NCI-H1092 (cell line): ENCODE measurements at regions not wholly inside any gene's neighbourhood (a gene's known extent, or its start where the extent isn't known, plus 50 kb on each side); places are given as distances from the start of the nearest gene placed in this dataset.
A peak's percentile ranks its signal among the peaks of the same experiment; 100 is the strongest.
"Not testable (repeated sequence)": the region's sequence is repeated elsewhere in the genome, so short reads cannot be mapped to it uniquely, and the experiment has no call there.

Experiments
- DNase-seq: peaks from one replicate; lab custom pipeline; 2025; lab: John Stamatoyannopoulos, UW

DNA sequence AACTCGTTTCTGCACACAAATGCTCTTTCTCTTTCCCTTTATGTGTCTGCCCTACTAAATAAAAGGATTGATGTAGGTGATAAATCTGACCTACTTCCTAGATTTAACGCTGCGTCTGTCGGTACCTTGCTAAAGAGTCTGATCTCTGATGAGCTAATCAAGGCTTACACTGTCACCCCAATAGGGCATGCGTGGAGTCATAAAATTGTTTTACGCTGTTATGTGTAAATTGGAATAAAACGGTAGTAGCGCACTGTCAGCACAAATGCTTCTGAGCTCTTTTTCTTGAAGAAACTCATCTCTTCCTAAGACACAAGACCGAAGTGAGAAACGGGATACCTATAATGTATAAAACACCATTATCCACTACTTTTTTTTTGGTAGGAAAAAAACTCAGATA lies 2106.3 kb upstream of the WWC1 start:
- DNase-seq = no peak

DNA sequence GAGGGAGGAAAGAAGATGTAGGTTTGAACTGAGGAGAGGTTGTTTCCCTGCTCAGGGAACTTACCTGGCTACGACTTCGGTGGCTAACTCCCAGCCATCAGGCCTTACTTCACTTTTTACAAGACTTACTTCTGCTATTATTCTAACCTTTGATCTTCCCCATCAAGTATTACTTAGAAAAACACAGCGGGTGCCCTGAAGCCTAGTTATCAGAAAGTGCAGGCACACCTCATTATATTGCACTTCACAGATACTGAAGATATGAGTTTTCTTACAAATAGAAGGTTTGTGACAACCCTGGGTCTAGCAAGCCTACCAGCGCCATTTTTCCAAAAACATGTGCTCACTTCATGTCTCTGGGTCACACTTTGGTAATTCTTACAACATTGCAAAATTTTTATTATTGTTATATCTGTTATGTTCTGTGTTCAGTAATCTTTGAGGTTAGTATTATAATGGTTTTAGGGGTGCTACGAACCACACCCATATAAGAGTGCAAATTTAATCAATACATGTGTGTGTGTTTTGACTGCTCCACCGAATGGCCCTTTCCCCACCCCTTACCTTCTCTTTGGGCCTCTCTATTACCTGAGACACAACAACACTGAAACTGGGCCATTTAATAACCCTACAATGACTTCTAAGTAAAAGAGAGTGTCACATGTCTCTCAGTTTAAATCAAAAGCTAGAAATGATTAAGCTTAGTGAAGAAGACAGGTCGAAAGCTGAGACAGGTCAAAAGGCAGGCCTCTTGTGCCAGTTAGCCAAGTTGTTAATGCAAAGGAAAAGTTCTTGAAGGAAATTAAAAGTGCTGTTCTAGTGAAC lies 2102.7 kb upstream of the WWC1 start:
- no peak for DNase-seq

DNA sequence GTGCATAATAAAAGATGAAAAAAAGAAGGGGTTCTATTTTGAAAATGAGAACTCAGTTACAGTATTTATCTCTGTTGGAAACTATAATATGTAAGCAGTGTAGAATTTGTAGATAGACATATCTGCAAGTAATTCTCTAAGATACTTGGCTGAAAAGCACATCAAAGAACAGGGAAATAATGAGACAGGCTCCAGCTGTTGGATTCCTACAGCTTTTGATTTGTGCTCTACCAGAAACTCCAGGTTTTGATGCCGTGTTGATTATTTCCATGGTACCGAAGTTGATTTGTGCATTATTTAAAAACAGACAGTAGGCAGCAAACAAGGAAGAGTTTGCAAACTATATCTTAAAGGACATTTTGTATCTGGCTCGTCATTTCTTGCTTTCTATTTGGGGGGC lies 2098.7 kb upstream of the WWC1 start:
- DNase-seq = no peak

DNA sequence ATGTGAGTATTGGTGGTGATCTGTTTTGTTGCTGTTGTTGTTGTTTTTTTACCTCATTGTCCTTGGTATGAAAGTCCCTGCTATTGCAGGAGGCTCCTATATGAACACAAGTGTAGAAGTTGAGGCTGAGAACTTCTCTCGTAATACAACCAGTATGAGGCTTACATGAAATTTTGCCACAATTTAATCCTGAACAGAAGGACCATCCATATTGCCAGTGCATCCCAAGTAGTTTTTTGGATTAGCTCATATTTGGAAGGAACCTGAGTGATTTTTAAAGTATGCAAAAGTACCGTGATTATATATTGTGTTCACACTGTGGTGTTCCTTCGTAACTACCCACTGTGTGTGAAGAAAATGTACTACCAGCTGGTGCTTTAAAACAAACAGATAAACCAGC lies 2095.5 kb upstream of the WWC1 start:
- DNase-seq = no peak

DNA sequence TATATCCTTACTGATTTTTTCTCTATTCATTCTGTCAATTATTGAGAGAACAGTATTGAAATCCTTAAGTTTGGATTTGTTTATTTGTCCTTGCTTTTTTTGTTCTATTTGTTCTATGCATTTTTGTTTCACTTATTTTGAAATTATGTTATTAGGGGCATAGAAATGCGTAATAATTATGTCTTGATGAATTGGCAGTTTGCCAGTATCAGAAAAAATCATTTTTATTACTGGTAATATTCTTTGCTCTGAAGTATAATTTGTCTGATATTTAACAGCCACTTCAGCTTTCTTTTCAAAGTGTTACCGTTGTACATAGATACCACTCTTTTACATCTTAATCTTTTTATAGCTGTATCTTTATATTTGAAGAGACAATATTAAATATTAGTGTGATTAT lies 2090.9 kb upstream of the WWC1 start:
- no peak for DNase-seq

DNA sequence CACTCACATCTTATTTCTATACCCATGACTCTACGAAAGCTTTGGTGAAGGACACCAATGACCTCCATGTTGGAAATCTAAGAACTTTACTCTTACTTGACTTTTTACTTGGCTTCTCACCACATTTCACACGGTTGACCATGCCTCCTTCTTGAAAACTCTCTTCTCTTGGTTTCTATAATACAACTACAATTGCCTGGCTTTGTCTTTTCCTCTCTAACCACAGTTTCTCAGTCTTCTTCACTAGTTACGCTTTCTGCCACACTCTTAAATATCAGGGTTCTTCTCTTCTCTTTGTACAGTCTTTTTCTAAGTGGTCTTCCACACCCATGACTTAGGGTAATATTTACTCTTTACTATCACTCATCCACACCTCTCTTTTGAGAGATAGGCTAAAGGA lies 2079.8 kb upstream of the WWC1 start:
- DNase-seq = no peak

DNA sequence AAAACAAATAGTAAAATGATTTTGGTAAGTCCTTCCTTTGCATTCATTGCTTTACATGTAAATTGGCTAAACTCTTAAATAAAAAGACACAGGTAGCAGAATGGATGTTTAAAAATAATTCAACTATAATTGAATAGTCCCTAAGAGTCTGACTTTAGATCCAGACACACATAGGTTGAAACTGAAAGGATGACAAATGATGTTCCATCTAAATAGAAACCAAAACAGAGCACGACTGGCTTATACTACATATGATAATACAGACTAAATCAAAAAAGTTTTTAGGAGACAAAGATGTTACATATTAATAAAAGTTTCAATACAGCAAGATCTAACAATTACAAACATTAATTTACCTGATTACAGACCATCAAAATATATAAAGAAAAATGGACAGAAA lies 2055.1 kb upstream of the WWC1 start:
- no peak for DNase-seq

DNA sequence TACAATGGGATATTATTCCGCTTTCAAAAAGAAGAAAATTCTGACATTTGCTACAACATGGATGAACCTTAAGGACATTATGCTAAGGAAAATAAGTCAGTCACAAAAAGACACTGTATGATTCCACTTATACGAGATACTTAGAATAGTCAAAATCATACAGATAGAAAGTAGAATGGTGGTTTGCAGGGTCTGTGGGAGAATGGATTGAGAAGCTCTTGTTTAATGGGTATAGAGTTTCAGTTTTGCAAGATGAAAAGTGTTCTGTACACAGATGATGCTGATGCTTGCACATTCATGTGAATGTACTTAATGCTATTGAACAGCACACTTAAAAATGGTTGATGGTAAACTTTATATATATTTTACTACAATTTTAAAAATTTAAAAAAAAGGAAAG lies 2050.7 kb upstream of the WWC1 start:
- no peak for DNase-seq

DNA sequence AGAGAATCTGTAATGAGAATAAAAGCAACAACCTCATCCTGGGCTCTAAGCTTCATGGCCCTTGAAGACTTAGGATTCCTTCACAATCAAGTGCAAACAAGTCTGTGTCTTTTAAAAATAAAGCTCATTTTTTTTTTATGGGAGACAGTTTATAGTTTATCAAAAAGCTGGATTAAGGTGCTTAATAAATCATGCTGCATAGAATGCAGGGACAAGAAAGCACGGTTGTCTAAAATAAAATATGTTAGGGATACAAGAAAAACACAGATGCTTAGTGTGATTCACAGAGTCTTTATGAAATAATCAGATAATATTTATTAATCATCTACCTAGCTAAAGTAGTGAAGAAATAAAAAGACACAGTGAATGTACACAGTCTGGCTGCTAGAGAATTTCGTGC lies 2045.9 kb upstream of the WWC1 start:
- DNase-seq = no peak

DNA sequence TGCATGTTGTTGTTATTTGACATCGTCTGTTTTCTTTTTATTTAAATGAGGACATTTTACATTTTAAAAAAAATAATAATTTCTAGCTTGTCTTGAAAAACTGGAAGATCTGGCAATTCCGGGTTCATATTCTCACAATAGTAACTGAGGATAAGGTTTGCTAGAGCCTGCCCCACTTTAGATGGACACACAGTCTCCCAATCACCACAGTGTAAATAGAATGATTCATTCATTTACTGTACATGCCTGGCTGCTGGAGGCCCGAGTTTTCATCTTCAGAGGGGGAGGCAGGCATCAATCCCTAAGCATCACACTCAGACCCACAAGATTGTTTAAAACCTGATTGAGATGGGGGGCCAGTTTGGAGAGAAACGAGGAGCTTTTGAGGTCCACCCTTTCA lies 2039.7 kb upstream of the WWC1 start:
- DNase-seq = no peak

DNA sequence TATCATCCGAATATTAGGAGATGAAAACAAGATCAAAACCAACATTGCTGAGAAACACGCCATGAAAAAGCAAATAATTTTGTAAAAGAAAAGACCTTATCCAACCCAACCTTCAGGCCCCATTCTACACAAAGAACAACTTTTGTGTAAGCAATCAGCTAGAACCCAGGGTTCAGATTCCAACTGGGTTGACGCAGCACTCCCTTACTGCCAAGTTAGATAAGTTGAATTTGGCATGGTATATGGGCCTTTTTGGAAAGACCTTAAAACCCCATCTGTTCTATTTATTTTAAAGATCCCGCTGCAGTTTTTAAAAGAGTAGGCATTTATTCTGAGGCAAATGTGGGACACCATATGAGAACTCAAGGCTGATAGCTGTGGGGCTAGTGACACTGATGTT lies 2033.8 kb upstream of the WWC1 start:
- no peak for DNase-seq

DNA sequence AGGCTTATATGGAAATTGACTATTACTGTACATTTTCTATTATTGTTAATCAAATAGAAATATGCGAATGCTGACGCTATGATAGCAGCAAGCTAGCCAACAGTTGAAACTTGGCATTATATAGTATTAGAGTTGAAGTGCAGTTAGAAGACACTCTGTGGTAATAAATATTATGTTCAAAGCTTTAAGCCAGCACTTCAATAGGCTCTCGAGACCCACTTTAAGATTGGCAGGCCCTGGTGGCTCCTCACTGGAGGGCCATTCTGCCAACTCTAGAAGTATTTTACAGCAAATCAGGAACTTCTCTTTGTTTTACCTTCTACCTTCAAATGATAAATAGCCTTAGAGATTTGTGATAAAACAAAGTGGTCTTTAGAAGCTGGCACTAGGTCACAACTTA lies 2029.0 kb upstream of the WWC1 start:
- peak; percentile 1 for DNase-seq

DNA sequence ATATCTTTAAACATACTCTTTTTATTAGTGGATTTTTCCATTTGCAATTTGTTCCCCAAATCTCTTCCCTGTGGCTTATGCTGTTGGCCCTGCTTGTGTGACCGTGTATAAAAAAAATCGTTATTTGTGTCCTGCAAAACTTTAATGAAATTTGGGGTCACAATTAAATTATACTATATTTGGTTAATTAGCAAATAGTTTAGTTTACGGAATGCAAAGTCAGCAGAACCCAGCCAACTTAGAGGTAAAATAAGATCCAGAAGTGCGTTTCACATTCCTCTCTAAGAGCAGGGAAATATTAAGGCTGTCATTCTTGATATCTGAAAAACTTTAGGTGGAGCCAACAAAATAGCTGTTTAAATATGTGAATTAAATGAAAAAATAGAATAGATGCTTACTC lies 2023.5 kb upstream of the WWC1 start:
- no peak for DNase-seq

DNA sequence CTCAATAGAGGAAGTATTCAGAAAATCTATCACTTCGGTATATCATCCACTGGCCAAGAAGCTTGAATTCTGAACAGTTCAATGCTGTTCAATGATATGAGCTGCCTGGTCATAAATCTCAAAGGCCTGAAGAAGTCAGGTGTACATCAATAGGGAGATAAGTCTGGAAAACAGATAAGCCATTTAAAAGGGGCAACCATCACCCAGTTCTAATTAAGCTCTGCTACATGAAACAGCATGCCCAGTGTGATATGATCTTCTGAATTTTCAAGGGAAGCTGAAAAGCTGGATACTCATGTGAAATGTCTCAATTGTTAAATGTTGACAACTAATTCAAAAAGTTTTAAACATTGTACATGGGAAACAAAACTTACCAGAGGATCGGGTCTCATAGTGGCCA lies 2020.7 kb upstream of the WWC1 start:
- DNase-seq = no peak

DNA sequence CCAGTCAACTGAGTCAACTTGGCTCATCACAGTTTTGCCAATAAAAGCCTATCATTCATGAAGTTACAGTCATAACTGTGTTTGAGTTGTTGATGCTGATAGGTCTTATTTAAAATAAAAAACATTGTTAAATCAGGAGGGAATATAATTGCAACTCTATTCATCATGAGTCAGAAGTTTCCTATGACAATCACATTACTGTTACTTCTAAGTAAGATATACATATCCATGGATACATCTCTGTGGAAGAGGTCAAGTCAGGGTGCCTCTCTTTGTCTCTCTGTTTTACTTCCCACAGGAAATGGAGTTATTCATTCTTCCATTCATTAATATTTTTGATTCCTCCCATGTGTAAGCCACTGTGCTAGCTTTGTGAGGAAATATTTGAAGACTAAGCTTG lies 2015.4 kb upstream of the WWC1 start:
- no peak for DNase-seq

DNA sequence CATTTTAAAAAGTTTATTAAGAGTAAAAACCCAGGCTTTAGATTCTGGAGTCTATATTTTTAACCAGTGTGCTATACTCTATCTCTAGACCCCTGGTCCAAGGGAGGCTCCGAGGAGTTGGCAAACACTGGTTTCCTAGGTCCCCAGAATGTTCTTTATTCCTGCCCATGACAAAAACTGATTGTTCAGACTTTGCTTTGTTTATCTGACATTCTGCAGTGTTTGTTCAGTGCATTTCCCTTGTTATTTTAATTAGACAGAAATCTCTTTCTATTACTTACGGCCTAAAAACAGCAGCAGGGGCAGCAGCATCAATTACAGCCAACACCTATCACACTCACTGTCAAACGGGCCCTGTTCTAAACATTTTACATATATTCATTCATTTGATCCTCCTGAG lies 2011.6 kb upstream of the WWC1 start:
- DNase-seq = no peak

DNA sequence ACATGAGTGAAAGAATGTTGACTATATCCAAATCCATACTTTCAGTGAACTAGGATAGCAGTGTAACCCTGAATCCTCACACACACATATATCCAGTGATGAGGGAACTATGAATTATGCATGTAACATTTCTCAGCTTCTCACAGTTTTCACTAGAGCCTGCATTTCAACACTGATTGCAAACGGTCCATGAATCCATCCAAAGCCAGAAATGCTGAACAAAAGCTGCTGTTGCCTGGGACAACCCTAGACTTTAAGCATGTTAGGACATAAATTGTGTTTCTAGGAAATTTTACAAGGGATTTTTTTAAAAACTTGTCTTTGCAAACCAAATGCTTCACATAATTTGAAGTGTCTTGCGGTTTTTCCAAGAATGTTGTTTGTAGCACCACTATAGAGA lies 2010.0 kb upstream of the WWC1 start:
- DNase-seq = no peak

DNA sequence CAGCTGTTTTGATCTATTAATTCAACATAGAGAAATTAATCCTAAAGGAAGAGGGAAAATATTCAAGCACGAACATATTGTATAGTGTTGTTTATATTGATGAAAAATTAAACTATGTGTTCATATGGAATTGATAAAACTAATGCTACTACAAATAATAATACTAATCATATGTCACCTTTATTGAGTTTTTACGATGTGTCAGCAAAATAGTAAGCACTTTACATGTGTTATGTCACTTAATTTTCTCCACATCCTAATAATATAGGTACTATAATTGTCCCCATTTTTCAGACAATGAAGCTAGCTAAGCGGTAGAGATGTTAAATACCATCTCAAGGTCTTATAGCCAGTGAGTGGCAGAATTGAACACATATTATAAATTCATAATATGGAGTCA lies 2008.5 kb upstream of the WWC1 start:
- no peak for DNase-seq

DNA sequence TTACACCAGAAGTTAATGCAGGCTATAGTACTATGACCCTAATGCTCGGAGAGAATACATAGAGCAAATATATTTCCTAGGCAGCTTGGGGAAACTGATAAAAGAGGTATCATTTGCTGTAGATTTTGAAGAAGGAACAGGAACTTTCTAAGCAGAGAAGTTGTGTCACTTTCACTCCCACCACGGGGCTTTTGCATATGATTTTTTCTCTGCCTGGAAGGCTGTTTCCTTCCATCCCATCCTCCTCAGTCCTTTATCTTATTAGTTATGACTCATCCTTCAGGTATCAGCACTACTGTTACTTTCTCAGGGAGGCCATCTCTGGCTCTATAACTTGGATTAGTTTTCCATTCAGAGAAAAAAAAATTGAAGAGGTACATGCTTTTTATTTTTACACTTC lies 2006.1 kb upstream of the WWC1 start:
- DNase-seq = no peak

DNA sequence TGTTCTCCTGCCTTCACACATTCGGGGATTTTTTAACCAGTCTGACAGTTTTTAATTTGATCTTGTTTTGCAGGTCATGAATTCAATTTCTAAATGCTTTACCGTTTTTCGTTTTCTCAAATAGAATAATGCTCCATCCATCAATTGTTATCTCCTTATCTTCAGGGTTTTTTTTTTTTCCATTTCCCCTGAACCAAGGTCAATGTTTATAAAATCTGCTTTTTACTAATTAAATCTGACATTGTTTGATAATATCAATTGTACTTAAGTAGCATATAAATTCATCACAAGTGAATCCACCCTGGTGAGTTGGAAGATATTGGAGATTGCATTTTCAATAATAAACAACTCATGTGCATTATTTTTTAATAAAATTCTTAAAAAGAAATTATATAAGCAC lies 2004.6 kb upstream of the WWC1 start:
- DNase-seq = no peak

DNA sequence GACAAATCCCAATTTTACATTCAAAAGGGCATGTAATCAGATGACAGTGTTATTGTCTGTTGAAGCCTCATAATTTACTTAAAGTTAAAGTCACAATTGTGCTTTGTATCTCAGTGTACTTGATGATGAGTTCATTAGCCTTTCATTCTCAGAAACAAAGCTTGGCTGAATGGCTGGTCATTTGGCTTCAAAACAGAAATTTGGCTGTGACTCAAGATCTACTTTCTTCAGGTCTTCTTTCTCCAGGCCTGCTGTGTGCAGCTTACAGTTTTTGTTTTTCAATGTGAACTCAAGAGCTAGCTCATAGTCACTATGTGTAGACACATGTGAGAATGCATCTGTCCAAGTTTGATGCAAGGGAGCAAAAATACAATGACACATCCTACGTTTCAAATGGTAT lies 2003.6 kb upstream of the WWC1 start:
- no peak for DNase-seq

DNA sequence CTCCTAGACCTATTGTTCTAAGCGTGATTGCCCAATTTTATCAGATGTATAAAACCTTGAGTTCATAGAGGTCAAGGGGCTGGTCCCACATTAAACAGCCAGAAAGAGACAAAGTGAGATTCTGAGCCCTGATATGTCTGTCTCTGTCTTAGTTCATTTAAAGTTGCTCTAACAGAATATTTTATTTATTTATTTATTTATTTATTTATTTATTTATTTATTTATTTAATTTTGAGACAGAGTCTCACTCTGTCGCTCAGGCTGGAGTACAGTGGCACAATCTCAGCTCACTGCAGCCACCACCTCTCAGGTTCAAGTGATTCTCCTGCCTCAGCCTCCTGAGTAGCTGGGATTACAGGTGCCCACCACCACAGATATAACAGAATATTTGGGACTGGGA lies 1999.6 kb upstream of the WWC1 start:
- DNase-seq = not testable (repeated sequence)

DNA sequence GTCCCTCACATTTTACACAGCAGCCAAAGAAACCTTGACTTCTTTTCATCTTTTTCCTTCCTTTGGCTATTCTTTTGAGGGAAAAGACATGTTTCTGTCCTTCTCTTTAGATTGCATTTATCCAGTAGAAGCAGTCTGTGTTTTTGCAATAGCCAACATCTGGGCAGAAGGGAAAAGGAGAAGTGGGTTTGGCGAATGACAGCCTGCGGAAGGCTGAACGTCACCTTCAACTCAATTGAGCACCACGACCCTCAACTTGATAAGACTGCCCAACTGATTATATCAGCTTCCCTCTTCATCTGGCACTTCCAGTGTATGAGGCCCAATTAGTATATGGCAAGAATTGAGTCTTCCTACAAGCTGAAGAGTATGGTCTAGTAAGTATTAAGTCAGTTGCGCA lies 1997.6 kb upstream of the WWC1 start:
- no peak for DNase-seq

DNA sequence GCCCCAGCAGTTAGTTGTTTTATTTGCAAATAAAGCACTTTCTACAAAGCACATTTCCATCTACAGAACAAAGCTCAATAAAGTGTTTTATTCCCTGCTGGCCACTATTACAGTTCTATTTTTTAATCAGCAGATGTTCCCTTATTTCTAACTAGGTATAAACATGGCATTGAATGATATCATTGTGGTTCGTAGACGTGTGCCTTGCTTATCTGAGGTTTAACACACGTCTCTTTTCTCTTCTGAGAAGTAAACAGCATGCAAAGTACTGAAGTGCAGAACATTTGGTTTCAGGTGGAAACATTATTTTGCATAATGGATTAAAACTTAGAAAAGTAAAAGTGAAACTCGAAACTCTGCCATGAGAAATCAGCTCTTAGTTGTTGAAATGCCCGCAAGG lies 1989.3 kb upstream of the WWC1 start:
- no peak for DNase-seq

DNA sequence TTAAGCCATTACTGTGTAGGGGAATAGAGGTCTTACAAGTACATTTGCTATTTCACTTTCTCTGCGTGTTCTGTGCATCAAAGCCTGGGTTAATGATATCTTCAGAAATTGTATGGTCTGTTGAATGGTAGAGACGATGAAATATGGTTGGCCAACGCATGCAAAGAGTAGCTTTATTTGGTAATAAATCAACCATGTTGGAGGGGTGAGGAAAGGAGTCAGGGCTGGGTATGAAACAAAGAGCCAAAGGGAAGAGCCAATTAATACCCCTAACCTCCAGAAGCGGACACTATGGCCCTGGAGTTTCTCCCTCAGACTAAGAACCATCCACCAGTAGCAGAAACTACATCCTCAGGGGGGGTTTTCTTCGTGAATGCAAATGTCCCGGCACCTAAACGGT lies 1974.0 kb upstream of the WWC1 start:
- DNase-seq = no peak
